AG10803 (cell line): ENCODE measurements at regions not wholly inside any gene's neighbourhood (a gene's known extent, or its start where the extent isn't known, plus 50 kb on each side); places are given as distances from the start of the nearest gene placed in this dataset.

Experiments used
- DNase-seq: peaks from one replicate; pipeline ENCODE4 v3.0.0; 2010; ENCODE audit warnings: low read depth
- H3K4me3 ChIP-seq: 2 replicates; pipeline ENCODE4 v1.5.1; 2011; ENCODE audit warnings: mild to moderate bottlenecking, low read length, control low read depth
- TF ChIP-seq, protein P1 (sequence below): conservative IDR thresholded peaks from 2 replicates; pipeline ENCODE4 v1.5.1; 2011; ENCODE audit warnings: mild to moderate bottlenecking, low read length, control low read depth, inconsistent platforms

- TF ChIP-seq, protein P1, sequence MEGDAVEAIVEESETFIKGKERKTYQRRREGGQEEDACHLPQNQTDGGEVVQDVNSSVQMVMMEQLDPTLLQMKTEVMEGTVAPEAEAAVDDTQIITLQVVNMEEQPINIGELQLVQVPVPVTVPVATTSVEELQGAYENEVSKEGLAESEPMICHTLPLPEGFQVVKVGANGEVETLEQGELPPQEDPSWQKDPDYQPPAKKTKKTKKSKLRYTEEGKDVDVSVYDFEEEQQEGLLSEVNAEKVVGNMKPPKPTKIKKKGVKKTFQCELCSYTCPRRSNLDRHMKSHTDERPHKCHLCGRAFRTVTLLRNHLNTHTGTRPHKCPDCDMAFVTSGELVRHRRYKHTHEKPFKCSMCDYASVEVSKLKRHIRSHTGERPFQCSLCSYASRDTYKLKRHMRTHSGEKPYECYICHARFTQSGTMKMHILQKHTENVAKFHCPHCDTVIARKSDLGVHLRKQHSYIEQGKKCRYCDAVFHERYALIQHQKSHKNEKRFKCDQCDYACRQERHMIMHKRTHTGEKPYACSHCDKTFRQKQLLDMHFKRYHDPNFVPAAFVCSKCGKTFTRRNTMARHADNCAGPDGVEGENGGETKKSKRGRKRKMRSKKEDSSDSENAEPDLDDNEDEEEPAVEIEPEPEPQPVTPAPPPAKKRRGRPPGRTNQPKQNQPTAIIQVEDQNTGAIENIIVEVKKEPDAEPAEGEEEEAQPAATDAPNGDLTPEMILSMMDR, result no peak
- no peak overlapping the region for H3K4me3 ChIP-seq
- DNase-seq, result no peak
These were observed 316.1 kb upstream of the B3GAT1 start for GRCh38 chr11:134728186-134728585.

GRCh38 chr11:134727636-134728035 lies 315.6 kb upstream of the B3GAT1 start:
- TF ChIP-seq, protein P1, result no peak
- H3K4me3 ChIP-seq, result no peak overlapping the region
- DNase-seq, result no peak

- DNase-seq, result no peak
- H3K4me3 ChIP-seq, result no peak overlapping the region
- TF ChIP-seq, protein P1, result no peak
These were observed 315.2 kb upstream of the B3GAT1 start for GRCh38 chr11:134727204-134727603.

GRCh38 chr11:134725716-134726639 lies 313.9 kb upstream of the B3GAT1 start:
- TF ChIP-seq, protein P1, result no peak
- no peak overlapping the region for H3K4me3 ChIP-seq
- DNase-seq, result no peak

- no peak overlapping the region for H3K4me3 ChIP-seq
- TF ChIP-seq, protein P1, result no peak
- no peak for DNase-seq
These were observed 313.2 kb upstream of the B3GAT1 start for GRCh38 chr11:134725211-134725610.

GRCh38 chr11:134724779-134725140 lies 312.7 kb upstream of the B3GAT1 start:
- no peak overlapping the region for H3K4me3 ChIP-seq
- no peak for DNase-seq
- TF ChIP-seq, protein P1, result no peak
